ENCODE measurements at regions not wholly inside any gene's neighbourhood (a gene's known extent, or its start where the extent isn't known, plus 50 kb on each side); places are given as distances from the start of the nearest gene placed in this dataset.

DNA sequence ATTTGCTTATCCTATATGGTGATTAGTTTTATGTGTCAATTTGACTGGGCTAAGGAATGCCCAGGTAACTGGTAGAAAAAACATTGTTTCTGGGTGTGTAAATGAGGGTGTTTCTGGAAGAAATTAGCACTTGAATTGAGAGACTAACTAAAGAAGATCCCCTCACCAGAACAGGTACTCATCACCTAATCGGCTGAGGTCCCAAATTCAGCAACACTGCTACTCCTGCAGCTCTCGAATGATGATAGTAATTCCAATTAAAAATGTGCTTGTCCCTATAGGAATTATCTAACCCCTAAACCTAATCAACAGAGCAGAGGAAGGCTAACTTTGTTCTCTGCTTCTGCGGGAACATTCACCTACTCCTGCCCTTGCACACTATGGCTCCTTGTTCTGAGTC, 464.5 kb upstream of the CHST9 start:
- Histone ChIP-seq H3K9me3 (ENCODE audit: control insufficient read depth in 2 of 2, insufficient read depth in 1 of 2, low read depth in 1 of 2, low read length in 1 of 2) (no peaks in the 10 kb centered on the region), H3K27me3 (ENCODE audit: control insufficient read depth in 3 of 3, insufficient read depth in 3 of 3, low read length in 3 of 3) (no peaks in the 10 kb centered on the region), H3K27ac (ENCODE audit: low read depth in 1 of 3, low read length in 2 of 3) (no peak overlapping the region), H3K4me1 (ENCODE audit: control insufficient read depth in 3 of 3, insufficient read depth in 2 of 3, low read depth in 1 of 3, low read length in 2 of 3) (no peaks in the 10 kb centered on the region), H3K4me3 (ENCODE audit: low read depth in 1 of 3, low read length in 3 of 3) (no peak overlapping the region), H3K36me3 (ENCODE audit: control insufficient read depth in 3 of 3, insufficient read depth in 2 of 3, low read depth in 1 of 3, low read length in 3 of 3) (no peaks in the 10 kb centered on the region)
- WGBS, 3 donors, result 82 to 85% (median 84%) methylated on average over 3 of the region's 3 CpGs
- FAIRE-seq (no peak), DNase-seq (no peak)

DNA sequence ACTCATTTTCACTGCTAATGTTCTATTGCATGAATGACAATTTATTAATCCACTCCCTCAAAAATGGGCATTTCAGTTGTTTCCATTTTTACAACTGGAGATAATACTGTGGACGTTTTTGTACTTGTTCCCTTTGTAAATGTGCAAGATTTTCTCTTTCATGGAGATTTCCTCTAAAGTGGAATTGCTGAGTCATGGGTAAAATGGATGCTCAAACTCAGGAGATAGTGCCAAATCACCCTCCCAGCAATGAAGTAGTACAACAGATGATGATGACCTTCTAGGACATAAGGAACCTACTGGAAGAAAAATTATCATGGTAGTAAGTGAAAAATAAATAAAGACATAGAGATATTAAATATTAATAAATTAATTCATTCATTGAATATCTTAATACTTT, 460.8 kb upstream of the CHST9 start:
- Histone ChIP-seq H3K36me3 (ENCODE audit: control insufficient read depth in 3 of 3, insufficient read depth in 2 of 3, low read depth in 1 of 3, low read length in 3 of 3) (no peaks in the 10 kb centered on the region), H3K9me3 (ENCODE audit: control insufficient read depth in 2 of 2, insufficient read depth in 1 of 2, low read depth in 1 of 2, low read length in 1 of 2) (no peaks in the 10 kb centered on the region), H3K4me1 (ENCODE audit: control insufficient read depth in 3 of 3, insufficient read depth in 2 of 3, low read depth in 1 of 3, low read length in 2 of 3) (no peaks in the 10 kb centered on the region), H3K4me3 (ENCODE audit: low read depth in 1 of 3, low read length in 3 of 3) (no peak overlapping the region), H3K27me3 (ENCODE audit: control insufficient read depth in 3 of 3, insufficient read depth in 3 of 3, low read length in 3 of 3) (no peaks in the 10 kb centered on the region), H3K27ac (ENCODE audit: low read depth in 1 of 3, low read length in 2 of 3) (no peak overlapping the region)
- 13 to 35% (median 26%) methylated on average over 1 of the region's 1 CpG for WGBS, 3 donors
- no peak for DNase-seq
- FAIRE-seq, result no peak

DNA sequence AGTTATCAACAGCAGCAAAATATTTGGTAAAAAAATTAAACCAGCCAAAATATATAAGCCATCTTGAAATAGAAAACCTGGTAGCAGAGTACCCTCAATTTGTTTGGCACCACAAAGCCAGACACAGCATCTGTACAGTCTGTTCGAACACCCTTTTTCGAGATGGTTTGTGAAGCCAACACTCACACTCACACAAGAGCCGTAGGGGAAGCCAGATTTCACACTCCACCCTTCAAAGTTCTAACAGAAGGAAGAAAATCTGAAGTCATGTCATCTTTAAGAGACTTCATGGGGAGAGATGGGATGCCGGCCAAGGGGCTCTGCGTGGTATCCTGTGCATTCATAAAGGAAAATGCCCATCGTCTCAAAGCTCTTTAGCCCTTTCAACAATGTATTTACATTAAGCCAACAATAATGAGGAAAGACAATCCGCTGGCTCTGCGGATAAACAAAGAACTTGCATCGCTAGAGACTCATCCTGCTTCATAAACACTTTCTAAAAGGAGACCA, 451.5 kb upstream of the CHST9 start:
- H3K27me3 ChIP-seq (ENCODE audit: control insufficient read depth in 3 of 3, insufficient read depth in 3 of 3, low read length in 3 of 3), result no peaks in the 10 kb centered on the region
- H3K27ac ChIP-seq (ENCODE audit: low read depth in 1 of 3, low read length in 2 of 3), result no peak overlapping the region
- H3K36me3 ChIP-seq (ENCODE audit: control insufficient read depth in 3 of 3, insufficient read depth in 2 of 3, low read depth in 1 of 3, low read length in 3 of 3), result no peaks in the 10 kb centered on the region
- DNase-seq (no peak), FAIRE-seq (no peak)
- no peak overlapping the region for H3K4me3 ChIP-seq (ENCODE audit: low read depth in 1 of 3, low read length in 3 of 3)
- H3K4me1 ChIP-seq (ENCODE audit: control insufficient read depth in 3 of 3, insufficient read depth in 2 of 3, low read depth in 1 of 3, low read length in 2 of 3), result no peaks in the 10 kb centered on the region
- 83 to 86% (median 85%) methylated on average over 9 of the region's 9 CpGs for WGBS, 3 donors
- no peaks in the 10 kb centered on the region for H3K9me3 ChIP-seq (ENCODE audit: control insufficient read depth in 2 of 2, insufficient read depth in 1 of 2, low read depth in 1 of 2, low read length in 1 of 2)

DNA sequence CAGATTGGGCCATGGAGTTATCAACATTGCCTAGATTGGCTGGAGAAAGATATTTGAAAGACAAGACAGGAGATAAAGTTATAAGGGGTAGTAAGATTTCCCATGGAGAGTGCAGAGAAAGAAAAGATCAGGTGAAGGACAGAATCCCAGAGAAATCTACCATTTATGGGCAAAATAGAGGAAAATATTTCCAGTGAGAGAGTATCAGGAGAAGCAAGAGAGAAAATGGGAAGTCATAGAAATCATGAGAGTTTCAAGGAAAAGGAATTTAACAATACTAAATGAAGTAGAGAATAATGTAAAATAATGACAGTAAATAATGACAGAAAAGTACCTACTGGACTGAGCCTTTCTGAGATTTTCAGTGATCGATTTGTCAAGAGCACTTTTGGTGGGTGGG, 447.6 kb upstream of the CHST9 start:
- H3K27me3 ChIP-seq (ENCODE audit: control insufficient read depth in 3 of 3, insufficient read depth in 3 of 3, low read length in 3 of 3), result peaks cover 0 to 5% (median 0%) of the 10 kb centered on the region in 3 donors
- no peak for FAIRE-seq
- whole genome bisulfite sequencing, 3 donors, result 71 to 96% (median 84%) methylated on average over 1 of the region's 1 CpG

DNA sequence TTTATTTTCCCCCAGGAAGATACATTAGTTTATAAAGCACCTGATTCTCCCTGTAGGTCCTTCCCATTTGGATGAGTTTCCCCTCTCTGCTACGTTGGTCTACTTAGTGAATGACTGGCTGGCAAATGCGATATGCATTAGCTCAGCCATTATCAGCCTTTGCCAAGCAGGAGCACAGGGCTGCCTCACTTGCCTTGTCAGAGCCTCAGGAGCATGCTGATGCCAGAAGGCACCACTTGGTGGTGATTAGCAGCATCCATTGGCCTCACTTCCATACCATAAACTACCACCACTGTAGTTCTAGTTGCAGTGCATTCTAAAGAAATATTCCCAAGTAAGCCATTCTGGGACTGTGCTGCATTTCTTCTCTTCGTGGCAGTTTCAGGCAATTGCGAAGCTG, 442.8 kb upstream of the CHST9 start:
- peaks cover 0 to 5% (median 0%) of the 10 kb centered on the region in 3 donors for H3K27me3 ChIP-seq (ENCODE audit: control insufficient read depth in 3 of 3, insufficient read depth in 3 of 3, low read length in 3 of 3)
- H3K36me3 ChIP-seq (ENCODE audit: control insufficient read depth in 3 of 3, insufficient read depth in 2 of 3, low read depth in 1 of 3, low read length in 3 of 3), result no peaks in the 10 kb centered on the region
- FAIRE-seq (no peak), DNase-seq (no peak)
- no peaks in the 10 kb centered on the region for H3K4me1 ChIP-seq (ENCODE audit: control insufficient read depth in 3 of 3, insufficient read depth in 2 of 3, low read depth in 1 of 3, low read length in 2 of 3)
- no peak overlapping the region for H3K4me3 ChIP-seq (ENCODE audit: low read depth in 1 of 3, low read length in 3 of 3)
- no peaks in the 10 kb centered on the region for H3K9me3 ChIP-seq (ENCODE audit: control insufficient read depth in 2 of 2, insufficient read depth in 1 of 2, low read depth in 1 of 2, low read length in 1 of 2)
- no peak overlapping the region for H3K27ac ChIP-seq (ENCODE audit: low read depth in 1 of 3, low read length in 2 of 3)
- WGBS, 3 donors, result 73 to 78% (median 75%) methylated on average over 4 of the region's 4 CpGs

More for the DNA sequence above, 447.6 kb upstream of the CHST9 start:
- Histone ChIP-seq H3K4me3 (ENCODE audit: low read depth in 1 of 3, low read length in 3 of 3) (no peak overlapping the region), H3K9me3 (ENCODE audit: control insufficient read depth in 2 of 2, insufficient read depth in 1 of 2, low read depth in 1 of 2, low read length in 1 of 2) (no peaks in the 10 kb centered on the region), H3K4me1 (ENCODE audit: control insufficient read depth in 3 of 3, insufficient read depth in 2 of 3, low read depth in 1 of 3, low read length in 2 of 3) (no peaks in the 10 kb centered on the region), H3K36me3 (ENCODE audit: control insufficient read depth in 3 of 3, insufficient read depth in 2 of 3, low read depth in 1 of 3, low read length in 3 of 3) (no peaks in the 10 kb centered on the region), H3K27ac (ENCODE audit: low read depth in 1 of 3, low read length in 2 of 3) (no peak overlapping the region)
- DNase-seq, result no peak

DNA sequence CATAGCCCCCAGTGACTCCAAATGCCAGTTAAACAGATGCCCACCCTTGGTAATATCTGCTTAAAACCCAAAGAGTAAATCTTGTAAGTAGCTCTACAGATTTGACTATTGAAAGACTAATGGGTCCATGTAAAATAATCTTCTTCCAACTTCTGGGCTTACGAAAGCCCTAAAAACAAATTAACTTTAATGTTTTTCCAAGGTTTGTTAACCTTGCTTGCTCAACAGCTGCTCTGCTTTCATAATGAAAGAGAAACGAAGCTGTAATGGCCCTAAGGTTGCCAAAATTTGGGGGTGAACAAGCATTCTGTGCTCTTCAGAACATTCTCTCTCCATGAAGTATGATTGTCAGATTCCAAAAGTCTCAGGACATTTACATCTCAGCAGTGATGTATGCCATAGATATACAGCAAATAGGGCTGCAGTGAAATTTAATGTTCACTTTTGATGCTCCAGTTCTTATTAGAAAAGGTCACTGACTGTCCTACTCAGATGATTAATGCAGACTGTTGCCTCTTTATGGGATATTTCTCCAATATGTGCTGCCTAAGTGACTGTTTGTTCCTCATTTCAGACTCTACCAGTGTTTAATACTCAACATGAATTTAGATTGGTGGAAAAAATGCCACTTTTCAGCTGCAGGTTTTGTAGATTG, 436.3 kb upstream of the CHST9 start:
- WGBS, 3 donors, result 45 to 49% (median 47%) methylated on average over 2 of the region's 2 CpGs
- no peaks in the 10 kb centered on the region for H3K36me3 ChIP-seq (ENCODE audit: control insufficient read depth in 3 of 3, insufficient read depth in 2 of 3, low read depth in 1 of 3, low read length in 3 of 3)
- H3K4me3 ChIP-seq (ENCODE audit: low read depth in 1 of 3, low read length in 3 of 3), result no peak overlapping the region
- H3K4me1 ChIP-seq (ENCODE audit: control insufficient read depth in 3 of 3, insufficient read depth in 2 of 3, low read depth in 1 of 3, low read length in 2 of 3), result peaks cover 0 to 2% (median 0%) of the 10 kb centered on the region in 3 donors
- H3K9me3 ChIP-seq (ENCODE audit: control insufficient read depth in 2 of 2, insufficient read depth in 1 of 2, low read depth in 1 of 2, low read length in 1 of 2), result no peaks in the 10 kb centered on the region
- no peak for FAIRE-seq
- H3K27ac ChIP-seq (ENCODE audit: low read depth in 1 of 3, low read length in 2 of 3), result no peak overlapping the region
- no peak for DNase-seq
- H3K27me3 ChIP-seq (ENCODE audit: control insufficient read depth in 3 of 3, insufficient read depth in 3 of 3, low read length in 3 of 3), result no peaks in the 10 kb centered on the region

DNA sequence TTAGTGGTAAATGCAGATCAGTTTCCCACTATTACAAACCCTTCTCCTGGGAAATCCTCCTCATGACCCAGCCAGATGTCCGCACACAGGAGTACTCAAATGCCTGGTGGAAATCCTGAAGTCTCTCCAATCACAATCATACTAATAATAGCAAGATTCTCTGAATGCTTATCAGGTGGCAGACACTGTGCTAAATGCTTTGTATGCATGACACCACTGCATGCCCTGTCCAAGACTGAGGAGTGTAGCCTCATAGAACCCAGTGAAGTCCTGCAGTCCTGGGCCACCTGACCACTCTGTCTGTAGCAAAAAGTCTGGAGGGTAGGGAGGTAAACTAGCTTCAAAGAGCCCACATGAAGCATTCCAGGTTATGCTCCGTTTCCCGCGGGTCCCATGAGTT, 434.8 kb upstream of the CHST9 start:
- H3K27ac ChIP-seq (ENCODE audit: low read depth in 1 of 3, low read length in 2 of 3), result no peak overlapping the region
- 90 to 93% (median 92%) methylated on average over 4 of the region's 4 CpGs for WGBS, 3 donors
- no peak for FAIRE-seq

DNA sequence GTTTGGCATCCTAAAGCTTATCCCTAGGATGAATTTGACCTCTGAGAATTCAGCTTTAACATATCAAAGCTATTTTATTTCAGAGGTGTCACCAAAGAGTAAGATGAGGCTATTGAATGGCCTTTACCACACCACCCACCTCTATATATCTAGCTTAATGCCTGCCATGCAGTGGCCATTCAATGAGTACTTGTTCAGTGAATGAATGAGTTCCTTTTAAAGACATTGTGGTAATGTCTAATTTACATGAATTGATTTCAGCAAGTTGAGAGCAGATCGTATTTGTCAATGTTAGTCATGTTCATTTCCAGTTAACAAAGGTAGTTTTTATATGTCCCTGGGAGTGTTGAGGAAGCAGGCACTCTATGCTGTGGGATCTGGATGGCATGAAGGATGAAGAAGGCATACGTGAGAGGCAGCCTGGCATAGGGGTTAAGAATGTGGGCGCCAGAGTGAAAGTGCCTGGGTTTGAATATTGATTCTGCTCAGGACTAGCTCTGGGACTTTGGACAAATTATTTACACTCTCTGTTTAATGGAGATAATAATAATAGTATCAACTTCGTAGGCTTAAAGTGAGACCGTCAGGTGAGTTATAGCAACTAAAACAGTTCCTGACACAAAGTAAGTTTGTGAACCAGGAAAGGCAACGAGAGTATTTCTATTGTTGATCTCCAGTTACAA, 434.1 kb upstream of the CHST9 start:
- FAIRE-seq, result no peak
- Histone ChIP-seq H3K4me3 (ENCODE audit: low read depth in 1 of 3, low read length in 3 of 3) (no peak overlapping the region), H3K27me3 (ENCODE audit: control insufficient read depth in 3 of 3, insufficient read depth in 3 of 3, low read length in 3 of 3) (no peaks in the 10 kb centered on the region), H3K4me1 (ENCODE audit: control insufficient read depth in 3 of 3, insufficient read depth in 2 of 3, low read depth in 1 of 3, low read length in 2 of 3) (peaks cover 0 to 7% (median 0%) of the 10 kb centered on the region in 3 donors), H3K9me3 (ENCODE audit: control insufficient read depth in 2 of 2, insufficient read depth in 1 of 2, low read depth in 1 of 2, low read length in 1 of 2) (no peaks in the 10 kb centered on the region), H3K36me3 (ENCODE audit: control insufficient read depth in 3 of 3, insufficient read depth in 2 of 3, low read depth in 1 of 3, low read length in 3 of 3) (no peaks in the 10 kb centered on the region), H3K27ac (ENCODE audit: low read depth in 1 of 3, low read length in 2 of 3) (no peak overlapping the region)
- 49 to 70% (median 50%) methylated on average over 6 of the region's 6 CpGs for WGBS, 3 donors
- DNase-seq, result no peak

More for the DNA sequence above, 434.8 kb upstream of the CHST9 start:
- Histone ChIP-seq H3K4me3 (ENCODE audit: low read depth in 1 of 3, low read length in 3 of 3) (no peak overlapping the region), H3K27me3 (ENCODE audit: control insufficient read depth in 3 of 3, insufficient read depth in 3 of 3, low read length in 3 of 3) (no peaks in the 10 kb centered on the region), H3K9me3 (ENCODE audit: control insufficient read depth in 2 of 2, insufficient read depth in 1 of 2, low read depth in 1 of 2, low read length in 1 of 2) (no peaks in the 10 kb centered on the region), H3K4me1 (ENCODE audit: control insufficient read depth in 3 of 3, insufficient read depth in 2 of 3, low read depth in 1 of 3, low read length in 2 of 3) (peaks cover 0 to 7% (median 0%) of the 10 kb centered on the region in 3 donors), H3K36me3 (ENCODE audit: control insufficient read depth in 3 of 3, insufficient read depth in 2 of 3, low read depth in 1 of 3, low read length in 3 of 3) (no peaks in the 10 kb centered on the region)
- no peak for DNase-seq

Measured in small intestine (tissue), 7 donors.